AG09319 (cell line): ENCODE measurements at regions not wholly inside any gene's neighbourhood (a gene's known extent, or its start where the extent isn't known, plus 50 kb on each side); places are given as distances from the start of the nearest gene placed in this dataset.

ENCODE experiments used
- DNase-seq: peaks from one replicate; pipeline ENCODE4 v3.0.0-alpha.2; 2010; ENCODE audit warnings: low read depth; ENCODE audit errors: extremely low read depth
- TF ChIP-seq, protein P1 (sequence below): IDR thresholded peaks from 2 replicates; pipeline ENCODE4 v1.5.1; 2011; ENCODE audit warnings: low read depth, mild to moderate bottlenecking, inconsistent platforms, low read length, moderate library complexity

DNA sequence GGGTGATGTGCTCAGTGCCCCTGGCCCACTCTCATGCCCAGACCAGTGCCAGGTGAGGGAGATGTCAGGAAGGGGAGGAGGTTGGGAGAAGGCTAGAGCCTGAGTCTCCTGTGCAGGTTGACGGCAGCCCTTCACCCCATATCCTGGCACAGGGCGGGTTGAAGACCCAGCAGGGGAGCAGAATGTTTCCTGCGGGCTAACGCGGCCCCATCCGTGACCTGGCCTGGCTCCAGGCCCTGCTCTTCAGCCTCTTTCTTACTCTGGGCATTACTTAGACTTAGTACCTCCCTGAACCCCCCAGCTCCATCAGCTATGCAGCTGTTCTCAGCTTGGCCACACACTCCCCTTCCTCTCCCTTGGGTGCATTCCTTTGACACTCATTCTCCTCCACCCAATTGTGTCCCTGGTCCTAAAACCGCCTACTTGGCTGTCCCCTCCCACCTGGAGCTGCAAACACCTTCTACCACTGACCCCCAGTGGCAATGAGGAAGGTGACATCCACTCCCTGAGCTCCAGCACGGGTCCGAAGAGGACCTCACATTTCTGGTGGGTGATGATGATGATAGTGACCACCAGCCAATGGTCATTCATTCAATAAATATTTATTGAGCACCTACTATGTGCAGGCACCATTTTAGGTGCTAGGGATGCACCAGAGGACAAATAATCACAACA, 179.0 kb downstream of the PTPRU start:
- no peak for DNase-seq
- TF ChIP-seq, protein P1, sequence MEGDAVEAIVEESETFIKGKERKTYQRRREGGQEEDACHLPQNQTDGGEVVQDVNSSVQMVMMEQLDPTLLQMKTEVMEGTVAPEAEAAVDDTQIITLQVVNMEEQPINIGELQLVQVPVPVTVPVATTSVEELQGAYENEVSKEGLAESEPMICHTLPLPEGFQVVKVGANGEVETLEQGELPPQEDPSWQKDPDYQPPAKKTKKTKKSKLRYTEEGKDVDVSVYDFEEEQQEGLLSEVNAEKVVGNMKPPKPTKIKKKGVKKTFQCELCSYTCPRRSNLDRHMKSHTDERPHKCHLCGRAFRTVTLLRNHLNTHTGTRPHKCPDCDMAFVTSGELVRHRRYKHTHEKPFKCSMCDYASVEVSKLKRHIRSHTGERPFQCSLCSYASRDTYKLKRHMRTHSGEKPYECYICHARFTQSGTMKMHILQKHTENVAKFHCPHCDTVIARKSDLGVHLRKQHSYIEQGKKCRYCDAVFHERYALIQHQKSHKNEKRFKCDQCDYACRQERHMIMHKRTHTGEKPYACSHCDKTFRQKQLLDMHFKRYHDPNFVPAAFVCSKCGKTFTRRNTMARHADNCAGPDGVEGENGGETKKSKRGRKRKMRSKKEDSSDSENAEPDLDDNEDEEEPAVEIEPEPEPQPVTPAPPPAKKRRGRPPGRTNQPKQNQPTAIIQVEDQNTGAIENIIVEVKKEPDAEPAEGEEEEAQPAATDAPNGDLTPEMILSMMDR: no peak; the same call in 1 of the 2 replicates

DNA sequence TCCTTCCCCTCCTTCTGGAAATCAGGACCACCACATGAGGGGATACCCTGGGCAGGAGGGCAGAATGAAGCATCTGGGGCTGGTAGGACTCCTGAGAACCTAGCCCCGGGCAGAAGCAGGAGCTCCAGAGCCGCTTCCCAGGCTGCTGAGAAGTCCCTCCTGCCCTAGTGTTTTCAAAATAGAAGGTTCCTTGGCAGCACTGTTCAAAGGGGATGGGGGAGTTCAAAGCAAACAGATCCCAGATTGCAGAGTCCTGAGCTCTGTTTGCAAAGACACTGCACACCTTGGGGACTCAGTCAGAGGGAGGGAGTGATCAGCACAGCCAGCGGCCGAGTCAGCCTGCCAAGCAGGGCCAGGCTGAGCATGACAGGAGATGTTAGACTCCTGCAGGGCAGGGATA, 177.8 kb downstream of the PTPRU start:
- TF ChIP-seq, protein P1: no peak
- no peak for DNase-seq

DNA sequence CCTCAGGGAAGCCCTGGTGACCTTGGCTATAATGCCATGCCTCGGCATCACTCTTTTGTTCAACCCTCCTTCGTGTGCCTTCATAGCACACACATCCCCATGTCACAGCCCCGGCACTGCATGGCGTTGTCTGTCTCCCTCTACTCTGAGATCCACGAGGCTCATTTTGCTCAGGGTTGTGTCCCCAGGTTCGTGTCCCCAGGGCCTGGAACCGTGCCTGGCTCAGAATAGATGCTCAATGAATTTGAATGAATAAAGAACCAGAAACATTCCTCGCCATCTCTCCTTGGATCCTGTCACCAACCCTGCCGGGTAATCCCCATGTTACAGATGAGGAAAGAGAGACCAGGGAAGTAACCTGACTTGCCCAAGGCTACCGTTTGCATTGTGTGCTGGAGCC, 177.3 kb downstream of the PTPRU start:
- no peak for DNase-seq
- TF ChIP-seq, protein P1: no peak

DNA sequence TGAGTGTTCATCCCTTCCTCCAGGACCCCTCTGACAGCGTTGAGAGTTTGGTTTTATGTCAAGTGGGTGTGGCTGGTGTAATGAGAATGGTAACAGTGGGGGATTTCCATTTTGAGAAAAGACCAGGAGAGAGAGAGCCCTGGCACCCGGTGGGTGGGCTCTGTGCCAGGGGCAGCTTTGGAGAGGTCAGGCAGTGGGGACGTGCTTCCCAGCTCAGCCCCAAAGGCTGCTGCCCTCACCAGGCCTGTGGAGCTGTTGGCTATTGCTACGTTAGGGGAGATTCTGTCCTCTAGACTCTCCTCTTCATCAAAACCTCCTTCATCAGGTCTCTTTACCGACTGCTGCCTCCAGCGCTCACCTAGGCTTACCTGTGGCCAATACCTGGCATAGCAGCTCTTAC, 176.3 kb downstream of the PTPRU start:
- no peak for DNase-seq
- TF ChIP-seq, protein P1: no peak

DNA sequence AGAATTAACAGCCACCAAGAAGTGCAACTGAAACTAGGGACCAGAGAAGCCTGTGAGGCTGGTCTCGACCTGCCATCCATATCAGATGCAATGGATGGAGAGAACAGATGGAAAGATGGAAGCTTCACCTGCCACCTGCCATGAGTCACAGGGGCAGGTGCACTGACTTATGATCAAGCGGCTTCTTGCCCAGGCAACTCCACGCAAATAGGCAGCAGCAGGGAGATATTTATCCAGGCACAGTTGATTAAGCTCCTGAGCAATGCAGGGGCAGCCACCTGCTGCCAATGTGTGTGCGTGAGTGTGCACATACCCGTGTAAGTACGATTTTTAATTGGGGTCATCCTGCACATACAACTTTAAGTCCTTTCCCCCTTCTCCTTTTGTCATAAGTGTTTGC, 174.2 kb downstream of the PTPRU start:
- DNase-seq: no peak
- TF ChIP-seq, protein P1: no peak

DNA sequence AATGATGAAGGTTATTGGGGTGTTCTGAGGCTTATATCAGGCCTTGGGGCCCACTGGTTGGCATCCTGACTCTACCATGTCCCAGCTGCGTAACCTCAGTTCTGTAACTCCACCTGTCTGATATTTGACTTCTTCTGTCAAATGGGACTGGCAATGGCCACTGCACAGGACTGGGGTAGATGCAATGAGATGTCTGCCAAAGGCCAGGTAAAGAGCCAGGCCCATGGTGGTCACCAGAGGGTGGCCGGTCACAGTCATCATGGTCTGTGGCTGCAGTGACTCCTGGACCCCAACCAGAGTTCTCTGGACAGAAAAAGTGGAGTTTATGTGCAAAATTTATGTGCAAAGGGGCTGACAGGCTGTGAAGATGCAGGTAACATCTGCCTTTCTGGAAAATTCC, 173.3 kb downstream of the PTPRU start:
- TF ChIP-seq, protein P1: no peak
- no peak for DNase-seq

DNA sequence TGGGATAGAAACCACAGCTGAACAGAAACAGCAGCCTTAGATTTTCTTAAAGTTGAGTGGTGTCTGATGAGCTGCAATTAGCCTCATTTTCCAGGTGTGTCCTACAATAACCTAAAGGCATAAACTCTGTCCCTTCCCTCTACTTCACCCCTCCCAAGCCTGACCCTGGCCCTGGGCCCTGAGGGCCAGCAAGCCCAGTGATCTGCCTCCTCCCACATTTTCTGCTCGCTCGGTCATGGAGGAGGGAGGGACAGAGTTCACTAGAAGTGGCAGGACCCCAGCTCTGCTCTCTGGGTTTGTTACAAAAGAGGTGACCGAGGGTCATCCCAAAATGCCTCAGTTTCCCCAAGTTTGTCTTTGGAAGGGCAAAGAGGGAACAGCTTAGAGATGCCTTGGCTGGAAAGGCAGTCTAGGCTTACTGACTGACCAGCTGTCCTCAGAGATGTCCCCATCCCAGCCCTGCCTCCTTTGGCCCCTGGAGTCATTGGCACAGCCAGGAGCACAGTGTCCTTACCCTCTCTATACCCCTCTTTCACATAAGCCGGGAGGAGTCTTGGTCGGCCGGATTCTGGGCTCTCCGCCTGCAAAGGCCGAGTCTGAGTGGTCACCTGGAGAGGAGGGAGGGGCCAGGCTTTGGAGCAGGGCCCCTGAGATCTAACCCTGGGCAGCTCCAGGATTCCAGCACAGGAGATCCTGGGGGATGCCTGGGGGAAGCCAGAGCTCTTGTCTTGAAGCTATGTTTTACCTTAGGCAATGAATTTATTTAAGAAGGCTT, 172.7 kb downstream of the PTPRU start:
- DNase-seq: no peak
- TF ChIP-seq, protein P1: no peak
